Erythroblast (primary cell): ENCODE measurements at regions not wholly inside any gene's neighbourhood (a gene's known extent, or its start where the extent isn't known, plus 50 kb on each side); places are given as distances from the start of the nearest gene placed in this dataset.
A peak's percentile ranks its signal among the peaks of the same experiment; 100 is the strongest.

Experiments
- DNase-seq, 2 experiments: peaks; one replicate each; lab custom pipeline; 2025; lab: John Stamatoyannopoulos, UW
- GATA1 ChIP-seq: IDR thresholded peaks from 2 replicates; pipeline ENCODE4 v1.6.1; 2011; ENCODE audit warnings: low read depth, mild to moderate bottlenecking, control low read depth, low read length, moderate library complexity
- POLR2A ChIP-seq: IDR thresholded peaks from 2 replicates; pipeline ENCODE4 v1.6.1; 2011; ENCODE audit warnings: mild to moderate bottlenecking, low read length

DNA sequence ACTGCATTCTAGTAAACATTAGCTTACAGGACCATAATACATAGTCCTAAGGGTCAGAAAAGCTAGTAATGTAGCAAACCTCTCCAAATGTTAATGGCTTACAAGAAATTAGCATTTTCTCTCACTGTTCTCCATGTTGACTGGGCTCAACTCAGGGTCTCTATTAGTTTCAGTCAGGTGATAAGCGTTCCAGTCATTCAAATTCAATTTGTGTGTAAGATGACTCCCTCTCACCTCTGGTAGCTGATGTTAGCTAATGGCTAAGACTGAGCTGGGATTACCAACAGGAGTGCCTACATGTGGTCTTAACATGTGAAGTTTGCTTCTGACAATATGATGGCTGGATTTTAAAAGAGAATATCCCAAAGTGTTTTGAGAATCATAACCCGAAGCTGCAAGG is 630.5 kb upstream of the USP15 start:
- no peak for TF ChIP-seq POLR2A
- TF ChIP-seq GATA1, result no peak
- no peak for DNase-seq

DNA sequence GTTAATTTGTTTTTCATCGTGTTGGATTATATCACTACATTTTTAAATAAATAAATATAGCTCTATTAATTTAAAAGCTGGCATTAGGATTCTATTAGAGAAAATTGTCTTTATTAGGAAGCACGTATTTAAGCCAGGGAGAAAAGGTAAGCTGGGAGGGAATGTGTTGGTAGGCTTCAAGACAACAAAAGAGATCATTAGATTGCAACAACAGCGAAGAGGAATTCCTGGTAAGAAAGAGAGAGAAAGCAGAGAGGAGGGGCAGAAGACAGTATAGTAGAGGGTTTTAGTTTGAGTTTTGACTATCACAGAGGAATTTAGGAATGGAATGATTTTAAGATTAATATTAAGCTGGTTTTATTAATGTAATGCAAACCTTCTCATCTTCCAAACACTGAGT is 613.6 kb upstream of the USP15 start:
- DNase-seq, result no peak
- TF ChIP-seq POLR2A (no peak), GATA1 (no peak)

DNA sequence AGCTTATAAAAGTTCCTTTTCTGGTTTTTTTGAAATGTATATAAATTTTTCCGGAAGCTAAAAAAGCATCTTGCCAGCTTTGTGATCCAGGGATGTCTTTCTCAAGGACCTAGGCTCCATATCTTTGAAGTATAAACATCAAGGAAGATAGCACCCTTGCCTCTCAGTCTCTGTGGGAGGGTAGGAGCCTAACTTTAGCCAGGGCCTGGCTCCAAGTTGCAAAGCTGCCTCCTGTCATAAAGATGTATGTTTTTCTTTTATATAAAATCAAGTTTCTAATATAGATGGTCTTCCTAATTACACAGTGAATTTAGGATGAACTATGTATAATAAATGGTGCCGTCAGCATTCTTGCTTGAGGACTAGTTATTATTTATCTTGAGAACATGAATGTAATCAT is 612.6 kb upstream of the USP15 start:
- TF ChIP-seq GATA1 (no peak), POLR2A (no peak)
- DNase-seq, result no peak

DNA sequence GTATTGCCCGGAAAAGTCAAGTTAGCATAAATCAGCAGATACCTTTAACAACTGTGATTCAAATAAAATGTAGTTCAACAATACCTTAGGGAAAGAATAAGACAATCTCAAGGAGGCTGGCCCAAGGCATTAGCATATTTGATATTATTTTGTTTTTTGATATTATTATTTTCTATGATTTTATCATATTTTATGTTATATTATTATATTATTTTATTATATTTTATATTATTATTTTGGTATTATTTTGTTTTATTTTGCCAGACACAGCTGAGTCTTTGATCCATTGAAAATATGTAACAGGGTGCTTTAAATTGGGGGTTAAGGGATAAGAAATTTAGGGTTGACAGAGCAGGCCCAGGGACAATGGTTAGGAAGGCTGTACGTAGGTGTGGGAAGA is 607.9 kb upstream of the USP15 start:
- TF ChIP-seq POLR2A (no peak), GATA1 (no peak)
- DNase-seq, result no peak

DNA sequence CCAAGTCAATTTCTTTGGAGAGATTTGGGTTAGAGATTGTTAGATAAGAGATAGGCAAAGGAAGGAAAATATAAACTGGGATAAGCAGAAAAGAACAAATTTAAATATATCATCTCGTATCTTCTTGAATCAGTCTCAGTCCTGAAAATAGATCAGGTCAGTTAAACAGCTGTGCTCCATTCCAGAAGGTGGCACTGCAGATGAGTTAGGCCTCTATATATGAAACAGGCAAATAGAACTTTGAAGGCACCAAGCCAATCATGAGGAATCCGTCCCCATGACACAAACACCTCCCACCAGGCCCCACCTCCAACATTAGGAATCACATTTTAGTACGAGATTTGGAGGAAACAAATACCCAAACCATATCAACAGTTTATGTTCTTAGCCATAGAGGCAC is 605.5 kb upstream of the USP15 start:
- peak in 1 of 2 experiments; percentile 5 for DNase-seq
- no peak for TF ChIP-seq GATA1
- TF ChIP-seq POLR2A, result no peak

DNA sequence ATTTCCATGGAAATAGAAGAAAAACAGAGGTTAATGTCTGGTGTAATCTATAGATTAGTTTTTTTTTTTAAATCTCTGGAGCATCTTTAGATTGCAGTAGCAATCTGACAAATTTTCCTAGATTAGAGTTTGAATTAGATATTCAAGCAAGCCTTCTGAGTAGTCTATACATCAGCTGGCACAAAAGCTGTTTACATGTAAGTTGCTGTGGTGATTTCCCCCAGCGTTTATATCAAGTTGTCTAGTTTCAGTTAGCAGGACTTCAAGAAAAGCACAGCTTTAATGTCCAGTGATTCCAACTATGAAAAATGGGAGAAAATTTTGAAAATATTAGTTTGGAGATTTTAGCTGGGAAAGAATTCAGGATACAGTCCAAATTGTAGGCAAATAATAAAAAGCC is 605.0 kb upstream of the USP15 start:
- DNase-seq, result no peak
- no peak for TF ChIP-seq GATA1
- TF ChIP-seq POLR2A, result no peak

DNA sequence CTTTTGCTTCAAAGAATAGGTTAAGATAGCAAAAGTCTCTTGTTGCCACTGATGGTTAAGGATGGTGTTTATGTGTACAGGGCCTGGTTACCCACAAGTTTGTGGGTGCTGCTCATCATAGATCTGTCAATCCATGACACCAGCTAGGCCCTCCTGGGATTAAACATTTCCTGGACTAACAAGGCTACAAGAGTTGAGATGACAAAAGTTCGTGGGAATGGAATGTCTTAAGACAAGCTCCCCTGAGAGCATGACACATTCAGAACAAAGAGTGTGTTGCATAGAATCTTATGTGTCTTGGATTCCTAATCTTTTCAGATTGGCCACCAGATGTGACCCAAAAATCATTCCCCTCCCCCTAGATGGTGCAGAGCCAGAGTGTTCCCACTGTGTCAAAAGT is 592.5 kb upstream of the USP15 start:
- no peak for TF ChIP-seq GATA1
- no peak for TF ChIP-seq POLR2A
- DNase-seq, result no peak

DNA sequence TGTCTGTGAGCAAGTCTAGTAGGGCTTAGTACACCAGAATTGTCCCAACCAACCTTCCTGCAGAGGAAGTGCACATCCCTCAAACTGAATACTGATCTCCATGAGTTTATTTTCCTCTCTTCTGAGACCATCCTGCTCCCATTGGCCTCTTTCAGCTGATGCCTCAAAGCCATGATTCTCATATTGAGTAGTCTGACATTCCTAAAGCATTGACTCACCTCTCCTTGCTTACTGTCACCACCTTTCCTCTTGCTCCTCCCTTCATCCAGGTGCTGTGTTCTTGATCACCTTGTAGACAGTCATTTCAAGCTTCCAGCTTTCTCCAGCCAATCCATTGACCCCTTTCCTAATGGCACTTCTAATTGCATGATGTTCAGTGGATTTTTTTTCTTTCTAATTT is 583.7 kb upstream of the USP15 start:
- no peak for DNase-seq
- TF ChIP-seq POLR2A (no peak), GATA1 (no peak)

DNA sequence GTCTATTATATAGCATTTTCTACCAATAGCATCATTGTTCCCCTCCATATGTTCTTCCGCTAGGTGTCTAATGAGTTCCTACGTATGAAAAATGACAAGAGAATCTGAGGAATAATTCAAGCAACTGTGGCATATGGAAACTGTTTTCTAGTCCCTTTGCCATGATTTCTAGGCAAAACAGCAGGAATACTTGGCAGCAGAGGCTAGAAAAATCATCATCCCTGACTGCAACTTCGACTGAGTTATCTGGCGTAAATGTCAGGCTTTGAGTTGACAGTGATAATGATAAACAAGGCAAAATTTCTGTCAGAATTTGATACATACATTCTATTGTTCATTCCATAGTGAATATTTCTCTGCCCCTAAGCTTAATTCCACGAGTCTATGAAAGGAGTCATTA is 572.8 kb upstream of the USP15 start:
- DNase-seq, result no peak
- TF ChIP-seq POLR2A (no peak), GATA1 (no peak)

DNA sequence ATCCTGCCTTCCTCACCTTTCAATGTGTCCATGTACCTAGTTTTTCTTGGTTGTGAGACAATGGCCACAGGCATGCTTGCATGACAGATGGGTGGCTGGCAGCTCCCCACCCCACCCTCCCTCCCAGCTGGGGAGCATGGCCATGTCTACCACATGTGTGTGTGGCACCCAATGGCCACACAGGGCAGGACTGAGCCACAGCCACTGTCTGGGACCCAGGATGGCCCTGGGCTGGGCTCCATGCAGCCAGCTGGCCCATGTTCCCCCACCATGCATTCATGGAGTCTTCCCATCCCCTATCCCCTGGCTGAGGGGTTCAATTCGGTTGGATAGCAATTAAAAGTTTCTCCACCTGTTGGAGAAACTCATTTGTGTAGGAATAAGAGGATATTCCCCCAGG is 566.0 kb upstream of the USP15 start:
- DNase-seq, result no peak
- no peak for TF ChIP-seq GATA1
- TF ChIP-seq POLR2A, result no peak

DNA sequence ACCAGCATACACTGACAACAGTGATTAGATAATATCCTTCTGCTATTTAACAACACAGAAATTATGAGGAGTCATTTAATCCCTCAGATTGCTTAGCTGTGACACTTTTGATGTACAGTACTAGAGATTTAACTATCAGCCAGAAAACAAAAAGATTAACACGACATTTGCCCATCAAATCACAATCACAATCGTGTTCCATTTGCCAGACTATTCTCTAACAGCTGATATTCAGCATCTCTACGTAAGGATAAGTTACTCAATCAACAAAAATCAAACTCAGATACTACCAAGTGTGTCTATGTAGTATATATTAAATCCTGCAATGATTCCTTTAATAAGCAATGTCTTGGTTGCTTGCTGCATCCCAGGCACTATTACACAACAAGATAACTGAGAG is 558.7 kb upstream of the USP15 start:
- no peak for TF ChIP-seq GATA1
- TF ChIP-seq POLR2A, result no peak
- no peak for DNase-seq

DNA sequence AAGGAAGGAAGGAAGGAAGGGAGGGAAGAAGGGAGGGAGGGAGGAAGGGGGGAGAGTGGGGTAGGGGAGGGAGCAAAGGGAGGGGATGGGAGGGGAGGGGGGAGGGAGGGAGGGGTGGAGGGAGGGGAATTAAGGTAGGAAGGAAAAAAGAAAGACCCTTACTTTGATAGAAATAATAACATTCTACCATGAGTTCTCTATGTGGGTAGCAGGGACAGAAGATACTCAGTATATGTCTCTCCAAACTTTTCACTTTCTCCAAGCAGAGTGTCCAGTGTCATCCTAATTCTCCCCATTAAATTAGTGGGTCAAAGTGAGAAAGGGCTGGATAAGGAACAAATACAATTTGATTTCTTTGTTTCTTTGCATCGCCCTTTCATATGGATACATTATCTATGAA is 553.4 kb upstream of the USP15 start:
- TF ChIP-seq GATA1 (no peak), POLR2A (no peak)
- no peak for DNase-seq

DNA sequence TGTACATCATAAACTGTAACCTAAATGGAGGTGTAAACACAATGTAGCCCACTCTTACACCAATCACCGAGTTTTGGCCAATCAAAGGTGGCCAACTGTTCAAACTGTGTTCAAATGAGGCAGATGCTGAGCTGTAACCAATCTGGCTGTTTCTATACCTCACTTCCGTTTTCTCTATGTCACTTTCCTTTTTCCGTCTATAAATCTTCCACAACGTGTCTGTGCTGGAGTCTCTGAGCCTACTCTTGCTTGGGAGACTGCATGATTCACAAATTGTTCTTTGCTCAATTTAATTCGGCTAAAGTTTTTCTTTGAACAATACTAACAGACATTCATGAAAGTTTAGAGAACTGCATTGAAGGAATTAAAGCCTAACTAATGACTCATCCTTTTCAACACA is 547.1 kb upstream of the USP15 start:
- TF ChIP-seq GATA1 (no peak), POLR2A (no peak)
- no peak for DNase-seq

DNA sequence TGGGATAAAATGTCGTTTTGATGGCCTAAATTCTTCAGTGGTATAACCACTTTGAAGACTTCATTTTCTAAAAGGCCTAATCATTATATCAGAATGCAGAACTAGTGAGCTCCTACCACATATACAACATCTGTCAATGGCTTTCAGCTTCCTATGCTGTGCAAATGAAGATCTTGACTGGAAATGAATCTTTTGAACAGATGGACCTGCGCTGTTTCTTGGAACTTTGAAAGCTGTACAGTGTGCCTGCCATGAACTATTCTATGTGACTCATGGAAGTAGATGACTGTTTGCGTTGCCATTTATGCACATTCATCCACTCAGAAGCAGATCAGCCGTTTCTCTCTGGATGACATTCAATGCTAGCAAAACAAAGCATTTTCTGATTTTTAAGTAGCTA is 542.2 kb upstream of the USP15 start:
- TF ChIP-seq POLR2A, result no peak
- no peak for TF ChIP-seq GATA1
- DNase-seq, result no peak

DNA sequence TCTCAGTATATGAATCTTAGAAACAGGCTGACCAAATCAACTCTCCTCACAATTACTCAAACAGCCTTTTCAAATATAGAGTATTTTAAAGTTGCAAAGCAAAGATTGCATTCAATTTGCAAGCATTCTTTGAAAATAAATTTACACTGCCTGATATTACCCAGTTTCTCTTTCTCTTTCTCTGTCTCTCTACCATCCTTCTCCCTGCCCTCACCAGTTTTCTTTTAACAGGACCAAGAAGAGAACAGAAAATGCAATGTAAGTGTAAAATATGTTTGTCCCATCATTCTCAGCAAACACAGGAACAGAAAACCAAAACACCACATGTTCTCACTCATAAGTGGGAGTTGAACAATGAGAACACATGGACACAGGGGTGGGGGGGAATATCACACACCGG is 520.3 kb upstream of the USP15 start:
- TF ChIP-seq GATA1 (no peak), POLR2A (no peak)
- no peak for DNase-seq

DNA sequence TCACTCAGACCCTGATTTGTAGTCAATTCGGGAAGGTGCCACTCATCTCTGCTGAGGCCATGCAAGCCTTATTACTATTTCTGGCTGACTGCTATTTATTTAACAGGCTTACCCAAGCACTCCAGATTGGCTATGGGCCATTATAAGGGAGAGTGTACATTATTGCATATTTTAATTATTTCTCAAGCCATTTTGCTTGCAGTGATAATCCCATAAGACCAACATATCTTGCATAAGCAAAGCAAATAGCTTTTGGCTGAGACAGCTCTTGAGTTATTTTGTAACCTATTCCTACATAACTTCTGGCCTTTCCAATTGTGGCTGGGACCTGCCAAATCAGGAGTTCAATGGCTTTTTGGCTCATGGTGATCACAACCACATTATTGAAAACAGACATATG is 509.6 kb upstream of the USP15 start:
- TF ChIP-seq GATA1, result no peak
- TF ChIP-seq POLR2A, result no peak
- no peak for DNase-seq

DNA sequence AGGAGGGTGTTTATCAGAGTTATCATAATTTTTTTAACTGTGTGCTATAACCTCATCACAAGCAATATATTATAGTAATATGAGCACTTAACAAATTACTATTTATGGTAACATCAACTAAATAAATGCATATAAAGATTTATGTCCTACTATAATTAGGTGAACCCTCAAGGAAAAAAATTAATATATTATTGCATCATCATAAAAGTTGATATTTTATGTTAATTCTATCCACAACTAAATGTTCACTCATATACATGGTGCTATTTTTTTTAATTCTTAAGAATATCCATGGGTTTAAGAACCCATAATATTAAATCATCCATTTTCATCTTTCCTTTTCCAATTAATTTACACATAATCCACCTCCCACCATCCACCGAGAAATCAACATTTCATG is 506.0 kb upstream of the USP15 start:
- DNase-seq, result no peak
- TF ChIP-seq POLR2A, result no peak
- TF ChIP-seq GATA1, result no peak
